ENCODE measurements at regions not wholly inside any gene's neighbourhood (a gene's known extent, or its start where the extent isn't known, plus 50 kb on each side); places are given as distances from the start of the nearest gene placed in this dataset.

DNA sequence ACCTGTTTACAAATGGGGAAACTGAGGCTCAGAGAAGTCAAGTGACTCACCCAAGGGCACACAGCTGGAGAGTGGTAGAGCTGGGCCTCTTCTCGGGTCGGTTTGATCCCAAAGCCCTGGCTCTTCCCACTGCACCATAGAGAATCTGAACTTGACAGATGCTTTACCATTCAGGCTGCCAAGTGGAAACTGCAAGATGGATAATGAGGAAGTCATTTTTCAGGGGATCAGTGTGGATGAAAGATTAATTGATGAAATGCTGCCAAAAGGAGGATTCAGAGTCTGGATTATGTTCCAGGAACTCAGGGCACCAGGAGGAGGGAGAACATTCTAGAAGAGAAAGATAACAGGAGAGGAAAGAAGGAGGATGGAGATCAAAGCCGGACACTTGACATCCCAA lies 185.9 kb upstream of the ZBED5 start:
- H3K9me3 ChIP-seq = no peaks in the 10 kb centered on the region
- TF ChIP-seq POLR2A (IDR thresholded peaks at IDR 0.05) = no peak
- TF ChIP-seq, protein P1, sequence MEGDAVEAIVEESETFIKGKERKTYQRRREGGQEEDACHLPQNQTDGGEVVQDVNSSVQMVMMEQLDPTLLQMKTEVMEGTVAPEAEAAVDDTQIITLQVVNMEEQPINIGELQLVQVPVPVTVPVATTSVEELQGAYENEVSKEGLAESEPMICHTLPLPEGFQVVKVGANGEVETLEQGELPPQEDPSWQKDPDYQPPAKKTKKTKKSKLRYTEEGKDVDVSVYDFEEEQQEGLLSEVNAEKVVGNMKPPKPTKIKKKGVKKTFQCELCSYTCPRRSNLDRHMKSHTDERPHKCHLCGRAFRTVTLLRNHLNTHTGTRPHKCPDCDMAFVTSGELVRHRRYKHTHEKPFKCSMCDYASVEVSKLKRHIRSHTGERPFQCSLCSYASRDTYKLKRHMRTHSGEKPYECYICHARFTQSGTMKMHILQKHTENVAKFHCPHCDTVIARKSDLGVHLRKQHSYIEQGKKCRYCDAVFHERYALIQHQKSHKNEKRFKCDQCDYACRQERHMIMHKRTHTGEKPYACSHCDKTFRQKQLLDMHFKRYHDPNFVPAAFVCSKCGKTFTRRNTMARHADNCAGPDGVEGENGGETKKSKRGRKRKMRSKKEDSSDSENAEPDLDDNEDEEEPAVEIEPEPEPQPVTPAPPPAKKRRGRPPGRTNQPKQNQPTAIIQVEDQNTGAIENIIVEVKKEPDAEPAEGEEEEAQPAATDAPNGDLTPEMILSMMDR (IDR thresholded peaks at IDR 0.05) = no peak
- no peaks in the 10 kb centered on the region for H3K27me3 ChIP-seq
- peaks cover 0 to 5% (median 0%) of the 10 kb centered on the region in 4 donors for H3K4me1 ChIP-seq
- H3K27ac ChIP-seq = no peak overlapping the region
- no peak for DNase-seq
- no peak overlapping the region for H3K4me3 ChIP-seq
- no peaks in the 10 kb centered on the region for H3K36me3 ChIP-seq

DNA sequence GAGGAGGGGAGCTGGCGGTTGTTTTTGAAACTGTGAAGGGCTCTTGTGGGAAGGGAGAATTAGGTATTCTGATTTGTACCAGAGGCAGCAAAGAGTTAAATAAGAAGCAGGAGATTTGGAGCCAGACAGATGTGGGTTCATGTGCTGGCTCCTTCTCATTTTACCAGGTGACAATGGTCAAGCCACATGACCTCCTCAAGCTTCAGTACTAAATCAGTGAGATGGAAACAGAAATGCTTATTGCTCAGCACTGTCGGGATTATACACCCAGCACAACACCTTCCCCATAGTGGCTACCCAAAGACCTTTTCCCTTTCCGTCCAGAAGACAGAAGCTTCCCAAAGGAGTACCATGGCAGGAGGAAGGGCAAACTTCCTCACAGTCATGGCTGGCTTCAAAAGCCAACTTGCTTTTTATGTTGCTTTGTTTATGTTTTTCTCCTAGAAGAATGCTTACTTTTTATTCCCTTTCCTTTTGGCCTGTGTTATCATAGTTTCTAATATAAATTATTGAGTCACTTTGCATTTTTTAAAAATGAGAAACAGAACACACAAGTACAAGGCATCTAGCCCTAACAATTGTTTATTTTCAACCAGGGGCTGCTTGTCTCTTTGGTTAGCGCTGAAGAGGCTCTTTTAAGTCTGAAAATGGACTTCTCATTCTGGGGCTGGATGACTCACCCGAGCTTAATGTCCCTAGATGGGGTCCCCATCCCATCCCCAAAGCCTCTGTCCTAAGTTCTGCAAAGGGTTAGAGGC lies 181.5 kb upstream of the ZBED5 start:
- Histone ChIP-seq H3K27me3 (no peaks in the 10 kb centered on the region), H3K27ac (peak overlapping the region in 2 of 4 donors; percentile 52 to 64), H3K4me1 (peaks cover 0 to 8% (median 0%) of the 10 kb centered on the region in 4 donors), H3K36me3 (no peaks in the 10 kb centered on the region), H3K4me3 (no peak overlapping the region), H3K9me3 (no peaks in the 10 kb centered on the region)
- TF ChIP-seq POLR2A (IDR thresholded peaks at IDR 0.05) = no peak
- TF ChIP-seq, protein P1 (IDR thresholded peaks at IDR 0.05) = no peak
- DNase-seq = no peak

GRCh38 chr11:11038782-11039181 lies 180.9 kb upstream of the ZBED5 start:
- Histone ChIP-seq H3K36me3 (no peaks in the 10 kb centered on the region), H3K4me1 (peaks cover 0 to 8% (median 0%) of the 10 kb centered on the region in 4 donors), H3K27me3 (no peaks in the 10 kb centered on the region), H3K4me3 (no peak overlapping the region), H3K9me3 (no peaks in the 10 kb centered on the region), H3K27ac (peak overlapping the region in 2 of 4 donors; percentile 27 to 59)
- DNase-seq = no peak
- TF ChIP-seq, protein P1 (IDR thresholded peaks at IDR 0.05) = no peak
- no peak for TF ChIP-seq POLR2A (IDR thresholded peaks at IDR 0.05)

- H3K9me3 ChIP-seq = no peaks in the 10 kb centered on the region
- DNase-seq = no peak
- H3K4me1 ChIP-seq = peaks cover 0 to 8% (median 0%) of the 10 kb centered on the region in 4 donors
- H3K27me3 ChIP-seq = no peaks in the 10 kb centered on the region
- no peak for TF ChIP-seq POLR2A (IDR thresholded peaks at IDR 0.05)
- TF ChIP-seq, protein P1 (IDR thresholded peaks at IDR 0.05) = no peak
- H3K36me3 ChIP-seq = no peaks in the 10 kb centered on the region
- H3K27ac ChIP-seq = peak overlapping the region in 2 of 4 donors; percentile 27 to 59
- no peak overlapping the region for H3K4me3 ChIP-seq
Measured at GRCh38 chr11:11038352-11038751, 180.5 kb upstream of the ZBED5 start.

DNA sequence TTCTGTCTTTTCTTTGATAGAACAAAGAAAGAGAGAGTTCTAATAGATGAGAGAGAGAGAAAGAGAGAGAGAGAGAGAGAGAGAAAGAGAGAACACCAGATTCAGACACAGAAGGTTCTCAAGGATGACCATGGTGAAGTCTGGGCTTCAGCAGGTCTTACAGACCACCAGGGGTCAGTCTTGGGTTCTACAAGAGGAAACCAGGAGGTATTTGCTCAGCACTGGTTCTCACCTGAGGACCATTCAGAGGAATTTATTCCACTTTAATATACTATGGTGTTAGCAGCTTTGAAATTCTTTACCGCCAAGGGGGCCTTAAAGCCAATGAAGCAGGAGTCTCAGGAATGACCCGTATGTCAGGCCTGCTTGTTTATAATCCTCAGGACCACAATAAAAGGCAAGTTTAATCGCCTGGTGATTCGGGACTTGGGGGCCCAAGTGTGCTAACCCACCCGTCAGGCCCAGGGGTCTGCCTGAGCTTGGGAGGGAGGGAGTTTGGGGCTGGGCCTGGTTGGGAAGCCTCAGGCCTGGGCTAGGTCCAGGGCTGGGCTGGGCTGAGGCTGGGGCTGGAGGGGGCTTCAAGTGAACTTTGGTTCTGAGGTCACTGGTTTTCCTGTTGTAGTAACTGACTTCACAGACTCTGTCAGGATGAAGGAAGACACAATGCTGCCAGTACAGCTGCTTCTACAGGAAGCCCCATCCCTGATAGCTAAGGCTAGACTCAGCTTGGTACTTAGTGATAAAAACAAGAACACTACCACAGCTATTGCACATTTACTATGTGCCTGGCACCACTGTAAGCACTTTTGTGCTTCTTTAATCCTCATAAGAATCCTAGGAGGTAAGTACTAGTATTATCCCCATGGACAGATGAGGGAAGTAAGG lies 179.2 kb upstream of the ZBED5 start:
- H3K4me1 ChIP-seq = peaks cover 0 to 8% (median 0%) of the 10 kb centered on the region in 4 donors
- H3K27me3 ChIP-seq = no peaks in the 10 kb centered on the region
- DNase-seq = no peak

More for the DNA sequence above, 179.2 kb upstream of the ZBED5 start:
- H3K27ac ChIP-seq = peak overlapping the region in 1 of 4 donors; percentile 59
- H3K4me3 ChIP-seq = no peak overlapping the region
- TF ChIP-seq, protein P1 (IDR thresholded peaks at IDR 0.05) = peak in 5 of 6 experiments; percentile 34 to 64 (median 59)
- no peak for TF ChIP-seq POLR2A (IDR thresholded peaks at IDR 0.05)
- H3K9me3 ChIP-seq = no peaks in the 10 kb centered on the region
- no peaks in the 10 kb centered on the region for H3K36me3 ChIP-seq

Measured in Peyer's patch (tissue), 4 donors.